HUES64 (cell line): ENCODE measurements at regions not wholly inside any gene's neighbourhood (a gene's known extent, or its start where the extent isn't known, plus 50 kb on each side); places are given as distances from the start of the nearest gene placed in this dataset.

ENCODE experiments used
- H3K27ac ChIP-seq: 2 replicates; pipeline ENCODE4 v1.7.0; 2013; ENCODE audit warnings: low read depth, low read length, inconsistent platforms
- H3K27me3 ChIP-seq: 2 replicates; pipeline ENCODE4 v1.6.1; 2013; ENCODE audit warnings: mild to moderate bottlenecking, low read length; ENCODE audit not compliant: insufficient read depth
- H3K36me3 ChIP-seq: 2 replicates; pipeline ENCODE4 v1.6.1; 2013; ENCODE audit warnings: mild to moderate bottlenecking, low read length; ENCODE audit not compliant: insufficient read depth
- H3K4me1 ChIP-seq: 2 replicates; pipeline ENCODE4 v1.6.1; 2013; ENCODE audit warnings: mild to moderate bottlenecking, low read length, moderate library complexity; ENCODE audit not compliant: insufficient read depth
- H3K4me3 ChIP-seq: 2 replicates; pipeline ENCODE4 v1.5.1; 2013; ENCODE audit warnings: mild to moderate bottlenecking, low read length, moderate library complexity
- H3K9ac ChIP-seq: 2 replicates; pipeline ENCODE4 v1.6.1; 2013; ENCODE audit warnings: mild to moderate bottlenecking, low read depth, low read length
- H3K9me3 ChIP-seq: 2 replicates; pipeline ENCODE4 v1.6.1; 2013; ENCODE audit warnings: low read depth, low read length; ENCODE audit not compliant: insufficient read depth
- WGBS: fragments of 150-250, 120-280 bp; methylation state at CpG from one replicate; pipeline ENCODE4 v1.1.7; 2013; ENCODE audit warnings: missing lambda C conversion rate; 5-methylcytosine and 5-hydroxymethylcytosine counted together

DNA sequence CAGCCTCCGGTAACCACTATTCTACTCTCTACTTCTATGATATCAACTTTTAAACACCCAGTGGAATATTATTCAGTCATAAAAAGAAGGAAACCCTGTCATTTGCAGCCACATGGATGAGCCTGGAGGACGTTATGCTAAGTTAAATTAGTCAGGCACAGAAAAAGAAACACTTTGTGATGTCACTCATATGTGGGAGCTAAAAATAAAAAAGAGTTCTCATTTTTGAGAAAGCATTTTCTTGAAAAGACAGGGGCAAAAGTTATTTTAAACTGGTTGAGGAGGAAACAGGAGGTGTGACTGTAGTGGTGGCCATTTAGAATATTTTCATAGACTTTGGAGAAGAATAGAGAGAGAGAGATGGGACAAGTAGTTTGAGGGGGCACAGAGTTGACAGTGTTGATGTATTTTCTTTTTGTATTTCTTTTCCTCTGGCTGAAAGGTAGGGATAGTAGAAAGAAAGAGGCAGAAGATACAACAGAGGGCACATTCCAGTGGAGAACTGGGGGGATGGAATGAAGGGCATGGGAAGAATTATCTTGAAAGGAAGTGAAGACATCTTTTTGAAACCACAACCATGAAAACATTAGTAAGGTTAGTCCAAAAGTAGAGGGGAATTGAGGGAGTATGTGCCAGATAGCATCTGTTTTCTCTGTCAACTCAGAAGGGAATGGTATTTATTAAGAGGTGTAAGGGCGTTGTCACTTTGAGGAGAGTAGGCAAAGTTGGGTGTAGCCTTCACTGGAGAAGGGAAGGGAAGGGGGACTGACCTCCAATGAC lies 181.3 kb upstream of the GMDS start:
- Histone ChIP-seq H3K27ac (no peak overlapping the region), H3K9ac (no peak overlapping the region), H3K4me1 (no peaks in the 10 kb centered on the region), H3K4me3 (no peak overlapping the region), H3K36me3 (no peaks in the 10 kb centered on the region), H3K27me3 (no peaks in the 10 kb centered on the region), H3K9me3 (no peaks in the 10 kb centered on the region)
- 89% methylated on average over 3 of the region's 3 CpGs for WGBS

DNA sequence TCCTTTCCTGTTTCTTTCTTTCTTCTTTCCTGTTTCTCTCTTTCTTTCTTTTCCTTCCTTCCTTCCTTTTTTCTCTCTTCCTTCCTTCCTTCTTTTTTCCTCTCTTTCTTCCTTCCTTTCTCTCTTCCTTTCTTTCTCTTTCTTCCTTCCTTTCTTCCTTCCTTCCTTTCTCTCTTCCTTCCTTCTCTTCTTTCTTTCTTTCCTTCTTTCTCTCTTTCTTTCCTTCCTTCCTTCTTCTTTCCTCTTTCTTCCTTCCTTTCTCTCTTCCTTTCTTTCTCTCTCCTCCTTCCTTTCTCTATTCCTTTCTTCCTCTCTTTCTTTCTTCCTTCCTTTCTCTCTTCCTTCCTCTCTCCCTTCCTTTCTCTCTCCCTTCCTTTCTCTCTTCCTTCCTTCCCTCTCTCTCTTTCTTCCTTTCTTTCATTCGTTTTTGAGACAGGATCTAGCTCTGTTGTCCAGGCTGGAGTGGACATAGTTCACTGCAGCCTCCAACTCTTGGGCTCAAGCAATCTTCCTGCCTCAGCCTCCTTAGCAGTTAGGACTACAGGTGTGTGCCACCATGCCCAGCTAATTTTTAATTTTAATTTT lies 170.8 kb upstream of the GMDS start:
- Histone ChIP-seq H3K4me3 (no peak overlapping the region), H3K36me3 (no peaks in the 10 kb centered on the region), H3K9me3 (no peaks in the 10 kb centered on the region), H3K27ac (no peak overlapping the region), H3K27me3 (no peaks in the 10 kb centered on the region), H3K4me1 (no peaks in the 10 kb centered on the region), H3K9ac (no peak overlapping the region)
- 93% methylated on average over 1 of the region's 1 CpG for WGBS

DNA sequence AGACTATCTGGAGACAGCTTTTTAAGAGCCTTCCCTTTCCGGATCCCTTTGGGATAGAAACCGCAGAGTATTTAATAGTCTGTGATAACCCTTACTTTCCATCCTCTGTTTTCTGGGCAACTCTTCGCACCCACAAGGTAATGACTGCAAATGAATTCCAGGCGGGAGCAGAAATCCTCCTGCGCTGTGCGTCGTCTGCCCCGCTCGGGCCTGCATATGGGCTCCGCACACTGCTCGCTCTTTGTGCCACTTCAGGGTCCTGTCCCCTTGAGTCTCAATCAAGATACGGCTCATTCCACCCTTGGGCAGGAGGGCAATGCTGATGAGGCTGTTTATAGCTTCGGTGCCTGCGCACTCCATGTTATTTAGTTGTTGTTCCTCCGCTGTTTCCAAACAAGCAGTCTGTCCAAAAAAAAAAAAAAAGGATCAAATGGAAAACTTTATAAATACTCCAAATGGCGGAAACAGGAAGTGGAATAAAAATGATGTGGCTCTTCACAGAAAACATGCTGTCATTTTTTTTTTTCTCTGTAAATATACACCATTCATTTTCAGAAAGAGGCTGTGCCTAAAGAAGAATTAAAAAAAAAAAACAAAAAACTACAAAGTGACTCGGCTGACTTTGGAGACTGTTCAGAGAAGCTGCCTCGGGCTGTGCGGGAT lies 169.6 kb upstream of the GMDS start:
- 94% methylated on average over 18 of the region's 19 CpGs for WGBS
- no peak overlapping the region for H3K9ac ChIP-seq
- H3K9me3 ChIP-seq = no peaks in the 10 kb centered on the region
- H3K4me1 ChIP-seq = no peaks in the 10 kb centered on the region
- no peak overlapping the region for H3K4me3 ChIP-seq
- H3K27me3 ChIP-seq = no peaks in the 10 kb centered on the region
- H3K27ac ChIP-seq = no peak overlapping the region
- H3K36me3 ChIP-seq = no peaks in the 10 kb centered on the region

DNA sequence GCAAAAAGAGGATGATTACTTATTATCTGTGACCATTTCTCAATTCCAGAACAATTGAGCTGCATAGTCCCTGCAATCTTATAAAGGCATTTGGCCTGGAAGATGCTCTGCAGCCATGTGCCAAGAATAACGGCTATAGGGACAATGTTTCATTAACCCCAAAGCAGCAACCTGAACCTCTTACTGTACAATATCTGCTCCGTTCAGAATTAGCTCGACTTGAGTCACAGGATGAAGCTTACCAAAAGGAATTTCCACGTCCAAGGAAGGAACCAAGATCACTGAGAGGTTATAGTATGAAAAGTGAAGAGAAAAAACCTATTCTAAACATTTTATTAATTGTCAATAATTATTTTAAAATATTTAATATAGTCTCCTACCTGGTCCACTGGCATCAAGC lies 167.3 kb upstream of the GMDS start:
- H3K36me3 ChIP-seq = no peaks in the 10 kb centered on the region
- H3K9me3 ChIP-seq = no peaks in the 10 kb centered on the region
- no peak overlapping the region for H3K9ac ChIP-seq
- H3K4me3 ChIP-seq = no peak overlapping the region
- no peak overlapping the region for H3K27ac ChIP-seq
- 91% methylated on average over 3 of the region's 4 CpGs for WGBS
- H3K4me1 ChIP-seq = no peaks in the 10 kb centered on the region
- no peaks in the 10 kb centered on the region for H3K27me3 ChIP-seq

DNA sequence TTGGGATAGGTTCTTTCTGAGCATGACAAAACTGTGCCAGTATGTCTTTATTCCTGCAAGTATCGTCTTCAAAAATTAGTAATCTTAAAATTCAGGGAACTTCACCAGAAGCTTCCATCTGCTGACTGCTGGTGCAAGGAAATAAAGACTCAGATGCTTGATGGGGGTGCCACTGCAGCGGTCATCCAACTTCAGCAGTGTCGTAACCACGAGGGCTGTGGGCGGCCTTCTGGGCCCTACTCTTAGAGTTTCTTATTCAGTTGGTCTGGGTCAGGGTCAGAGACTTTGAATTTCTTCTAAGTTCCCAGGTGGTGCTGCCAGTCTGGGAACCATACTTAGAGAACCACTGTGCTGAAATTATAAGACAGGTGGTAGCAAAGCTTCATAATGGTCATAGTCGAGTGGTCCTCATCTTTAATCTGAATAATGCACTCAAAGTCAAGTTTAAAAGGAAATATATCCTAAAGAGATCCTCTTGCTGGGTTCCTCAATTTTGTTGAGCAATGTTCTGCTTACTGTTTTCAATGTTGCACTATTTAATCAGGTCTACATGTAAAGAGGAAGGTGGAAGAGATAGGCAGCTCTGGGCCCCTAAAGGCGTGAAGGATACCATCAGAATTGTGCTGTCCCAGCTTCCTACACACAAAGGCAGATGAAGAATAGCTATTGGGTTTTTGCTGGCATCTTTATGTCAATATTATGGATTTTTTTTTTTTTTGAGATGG lies 165.4 kb upstream of the GMDS start:
- Histone ChIP-seq H3K9me3 (no peaks in the 10 kb centered on the region), H3K27me3 (no peaks in the 10 kb centered on the region), H3K4me3 (no peak overlapping the region), H3K9ac (no peak overlapping the region), H3K27ac (no peak overlapping the region), H3K36me3 (no peaks in the 10 kb centered on the region), H3K4me1 (no peaks in the 10 kb centered on the region)
- WGBS = 98% methylated on average over 7 of the region's 7 CpGs

DNA sequence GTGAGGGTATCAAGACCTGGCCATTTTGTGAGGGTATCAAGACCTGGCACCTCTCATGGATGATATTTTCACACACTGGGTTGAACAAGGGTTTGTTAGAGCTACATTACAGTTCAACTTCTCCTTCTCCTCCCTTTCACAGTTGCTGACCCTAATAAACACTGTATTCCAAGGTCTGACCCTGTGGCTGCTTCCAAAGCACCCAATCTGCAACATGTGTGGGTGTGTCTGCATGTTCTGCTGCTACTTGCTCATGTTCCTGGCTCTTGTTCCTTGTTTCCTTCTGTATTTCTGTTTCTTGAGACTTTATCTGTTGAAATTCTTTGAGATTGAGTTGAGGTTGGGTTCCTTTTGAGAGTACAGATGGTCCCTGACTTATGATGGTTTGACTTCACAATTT lies 162.1 kb upstream of the GMDS start:
- H3K9ac ChIP-seq = no peak overlapping the region
- no peaks in the 10 kb centered on the region for H3K36me3 ChIP-seq
- no peak overlapping the region for H3K4me3 ChIP-seq
- no peaks in the 10 kb centered on the region for H3K4me1 ChIP-seq
- no peak overlapping the region for H3K27ac ChIP-seq
- no peaks in the 10 kb centered on the region for H3K9me3 ChIP-seq
- H3K27me3 ChIP-seq = no peaks in the 10 kb centered on the region

DNA sequence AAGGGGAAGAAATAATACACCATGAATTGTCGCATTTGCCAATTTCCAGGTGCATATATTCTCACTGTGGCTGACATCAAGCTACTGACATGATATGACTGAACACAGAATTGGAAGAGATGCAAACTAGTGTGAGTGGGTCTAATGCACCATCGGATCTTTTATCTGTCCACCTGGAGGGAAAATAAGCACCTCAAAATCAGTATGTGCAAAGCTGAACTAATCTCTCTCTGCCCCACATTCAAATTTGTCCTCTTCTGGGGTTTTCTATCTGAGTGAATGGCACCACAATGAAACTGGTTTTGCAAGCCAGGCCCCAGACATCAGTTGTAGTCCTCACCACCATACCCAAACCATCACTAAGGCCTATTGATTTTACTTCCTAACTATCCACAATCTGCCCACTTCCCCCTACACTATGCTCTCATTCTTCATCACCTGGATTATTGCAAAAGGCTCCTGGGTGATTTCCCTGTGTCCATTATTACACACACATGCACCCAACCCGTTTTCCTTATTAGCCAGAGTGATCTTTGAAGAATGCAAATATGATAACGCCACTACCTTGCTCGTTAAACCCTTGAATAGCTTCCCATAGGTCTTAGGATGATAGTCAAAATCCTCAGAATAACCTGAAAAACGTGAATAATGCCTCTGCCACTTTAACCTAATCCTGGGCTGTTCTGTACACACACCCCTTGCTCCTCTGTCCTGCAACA lies 159.0 kb upstream of the GMDS start:
- WGBS = 90% methylated on average over 6 of the region's 6 CpGs
- Histone ChIP-seq H3K27me3 (no peaks in the 10 kb centered on the region), H3K9ac (no peak overlapping the region), H3K27ac (no peak overlapping the region), H3K9me3 (no peaks in the 10 kb centered on the region), H3K4me1 (no peaks in the 10 kb centered on the region), H3K36me3 (no peaks in the 10 kb centered on the region), H3K4me3 (no peak overlapping the region)

DNA sequence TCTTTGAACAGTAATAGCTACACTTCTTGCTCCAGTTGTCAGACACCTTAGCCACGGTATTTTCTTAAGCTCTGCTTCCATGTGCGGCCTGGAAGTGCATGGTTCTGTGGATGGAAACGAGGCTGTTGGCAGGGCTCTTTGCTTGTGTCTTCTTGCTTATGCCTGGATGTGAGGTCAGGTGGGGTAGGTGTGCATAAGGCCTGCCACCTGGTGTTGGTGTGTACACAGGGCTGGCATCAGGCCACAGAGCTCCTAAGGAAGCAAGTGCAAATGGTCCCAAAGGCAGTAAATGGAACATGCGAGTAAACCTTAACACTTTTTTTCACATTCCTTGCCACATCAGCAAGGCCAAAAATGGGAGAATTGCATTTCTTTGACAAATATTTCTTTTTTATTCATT lies 158.1 kb upstream of the GMDS start:
- Histone ChIP-seq H3K27ac (no peak overlapping the region), H3K36me3 (no peaks in the 10 kb centered on the region), H3K4me1 (no peaks in the 10 kb centered on the region), H3K4me3 (no peak overlapping the region), H3K27me3 (no peaks in the 10 kb centered on the region), H3K9ac (no peak overlapping the region), H3K9me3 (no peaks in the 10 kb centered on the region)
- 97% methylated on average over 4 of the region's 4 CpGs for WGBS

DNA sequence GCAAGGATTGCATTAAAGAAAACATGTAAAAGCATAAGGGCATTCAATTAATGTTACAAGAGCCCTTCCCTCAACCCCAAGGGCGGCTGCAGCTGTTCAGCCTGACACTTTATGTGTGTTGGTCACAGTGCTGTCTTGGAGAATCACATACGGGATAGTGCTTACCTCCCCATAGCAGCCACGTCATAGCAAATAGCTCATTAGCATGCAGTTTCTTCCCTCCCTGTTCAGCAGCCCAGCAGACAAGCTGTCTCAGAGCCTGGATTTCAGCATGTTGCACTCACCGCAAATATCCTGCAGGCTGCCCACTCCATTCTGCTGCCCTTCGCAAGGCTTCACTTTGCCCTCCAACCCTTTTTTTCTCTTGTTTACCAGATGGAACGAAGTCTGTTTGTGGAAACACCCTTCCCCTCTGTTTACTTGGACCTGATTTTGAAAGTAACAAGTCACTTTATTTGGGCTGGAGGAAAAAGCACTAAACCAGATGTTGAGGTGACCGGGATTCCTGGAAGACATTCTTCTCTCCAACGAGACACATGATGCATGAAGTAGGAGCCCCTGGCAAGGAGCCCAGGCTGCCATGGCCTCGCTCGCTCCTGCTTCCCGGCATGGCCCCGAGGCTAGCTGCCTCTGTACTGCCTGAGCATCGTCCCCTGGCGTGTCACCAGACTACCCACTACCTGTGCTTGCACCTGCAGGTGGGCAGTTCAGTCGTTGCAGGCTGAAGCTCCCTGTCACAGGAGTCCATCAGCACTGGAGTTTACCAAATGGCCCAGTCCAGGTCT lies 151.6 kb upstream of the GMDS start:
- H3K9ac ChIP-seq = no peak overlapping the region
- 89% methylated on average over 15 of the region's 15 CpGs for WGBS
- H3K4me1 ChIP-seq = no peaks in the 10 kb centered on the region
- no peak overlapping the region for H3K27ac ChIP-seq
- no peaks in the 10 kb centered on the region for H3K27me3 ChIP-seq
- no peaks in the 10 kb centered on the region for H3K36me3 ChIP-seq
- H3K9me3 ChIP-seq = peaks cover 11% of the 10 kb centered on the region; the same call in 1 of the 2 replicates
- H3K4me3 ChIP-seq = no peak overlapping the region

DNA sequence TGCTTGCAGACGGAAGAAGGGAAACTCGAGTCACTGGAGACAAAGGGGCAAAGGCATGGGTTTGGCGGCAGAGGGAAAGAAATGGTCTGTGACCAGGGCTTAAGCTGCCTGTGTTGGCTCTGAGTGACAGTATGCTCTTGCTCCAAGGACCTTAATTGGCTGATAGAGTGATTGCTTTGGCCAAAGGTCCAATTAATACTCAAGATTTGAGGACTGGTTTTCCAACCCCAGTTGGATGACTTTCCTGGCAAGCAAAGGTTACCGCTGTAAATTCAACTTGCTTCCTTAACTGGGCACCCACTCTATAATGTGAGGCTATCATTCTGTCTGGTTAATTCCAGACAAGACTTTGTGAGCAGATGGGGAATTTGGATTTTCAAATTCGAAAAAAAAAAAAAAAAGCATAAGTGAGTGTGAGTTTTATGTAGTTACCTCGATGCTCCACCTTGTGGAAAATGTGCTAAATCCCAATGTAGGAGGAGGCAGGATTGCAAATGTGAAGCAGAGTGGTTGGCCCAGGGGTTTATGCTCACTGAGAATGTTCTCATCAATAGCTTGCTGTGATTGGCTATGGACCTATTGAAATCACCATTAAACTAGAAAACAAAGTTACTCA lies 150.7 kb upstream of the GMDS start:
- Histone ChIP-seq H3K9ac (no peak overlapping the region), H3K36me3 (no peaks in the 10 kb centered on the region), H3K27ac (no peak overlapping the region), H3K9me3 (peaks cover 11% of the 10 kb centered on the region; the same call in 1 of the 2 replicates), H3K27me3 (no peaks in the 10 kb centered on the region), H3K4me3 (no peak overlapping the region), H3K4me1 (no peaks in the 10 kb centered on the region)
- 88% methylated on average over 6 of the region's 6 CpGs for WGBS
